ENCODE measurements at regions not wholly inside any gene's neighbourhood (a gene's known extent, or its start where the extent isn't known, plus 50 kb on each side); places are given as distances from the start of the nearest gene placed in this dataset.

- intact Hi-C loops (cut with micrococcal nuclease; ENCODE audit: unreplicated experiment) = no loop called here
- no peak overlapping the region for H3K4me3 ChIP-seq (ENCODE audit: low read depth in 2 of 2, low read length in 2 of 2)
- in situ Hi-C loops (cut with HindIII; ENCODE audit: low pct_unique_long_range_greater_than_20kb, low sequenced_read_pairs) = no loop called here
- BruUV-seq (replicated peaks) = no TSS peak
- DNase-seq (ENCODE audit: low read depth, low spot score) (no peak), ATAC-seq (no peak)
- no peaks in the 10 kb centered on the region for H3K9me3 ChIP-seq (ENCODE audit: control insufficient read depth, insufficient read depth, low read depth, low read length)
- TF ChIP-seq REST (IDR thresholded peaks at IDR 0.05; ENCODE audit: insufficient read depth in 1 of 2, low read depth in 2 of 2, low read length in 1 of 2) = no peak
- TF ChIP-seq POLR2AphosphoS5 (IDR thresholded peaks at IDR 0.05; ENCODE audit: low read depth, low read length) = no peak
- no peak for TF ChIP-seq CTCF (IDR thresholded peaks at IDR 0.05)
- no peak for TF ChIP-seq SIN3A (IDR thresholded peaks at IDR 0.05; ENCODE audit: borderline replicate concordance, insufficient read depth, low read depth, low read length)
- no peak for TF ChIP-seq TCF7L2 (IDR thresholded peaks at IDR 0.05; ENCODE audit: low read depth, low read length)
- H3K36me3 ChIP-seq (ENCODE audit: control insufficient read depth, insufficient read depth, low read length) = no peaks in the 10 kb centered on the region
- CTCF ChIA-PET = no interaction called here
- no peaks in the 10 kb centered on the region for H3K4me1 ChIP-seq (ENCODE audit: control insufficient read depth, insufficient read depth, low read length)
- H3K27me3 ChIP-seq (ENCODE audit: control insufficient read depth, insufficient read depth, low read length) = peaks cover 2% of the 10 kb centered on the region; the same call in 1 of the 2 replicates
- H3K27ac ChIP-seq (ENCODE audit: low read length) = no peak overlapping the region
- POLR2A ChIA-PET = no interaction called here
These were observed 136.9 kb downstream of the BARX1 start for GRCh38 chr9:93818237-93818636.

GRCh38 chr9:93815677-93816076 is 139.5 kb downstream of the BARX1 start:
- DNase-seq (ENCODE audit: low read depth, low spot score) (no peak), ATAC-seq (no peak)
- intact Hi-C loops (cut with micrococcal nuclease; ENCODE audit: unreplicated experiment) (no loop called here), in situ Hi-C loops (cut with HindIII; ENCODE audit: low pct_unique_long_range_greater_than_20kb, low sequenced_read_pairs) (no loop called here)
- ChIA-PET POLR2A (no interaction called here), CTCF (no interaction called here)
- Histone ChIP-seq H3K27me3 (ENCODE audit: control insufficient read depth, insufficient read depth, low read length) (peaks cover 2% of the 10 kb centered on the region; the same call in 1 of the 2 replicates), H3K36me3 (ENCODE audit: control insufficient read depth, insufficient read depth, low read length) (no peaks in the 10 kb centered on the region), H3K27ac (ENCODE audit: low read length) (no peak overlapping the region), H3K9me3 (ENCODE audit: control insufficient read depth, insufficient read depth, low read depth, low read length) (no peaks in the 10 kb centered on the region), H3K4me1 (ENCODE audit: control insufficient read depth, insufficient read depth, low read length) (no peaks in the 10 kb centered on the region), H3K4me3 (ENCODE audit: low read depth in 2 of 2, low read length in 2 of 2) (no peak overlapping the region)
- TF ChIP-seq POLR2AphosphoS5 (IDR thresholded peaks at IDR 0.05; ENCODE audit: low read depth, low read length) (no peak), TCF7L2 (IDR thresholded peaks at IDR 0.05; ENCODE audit: low read depth, low read length) (no peak), CTCF (IDR thresholded peaks at IDR 0.05) (no peak), SIN3A (IDR thresholded peaks at IDR 0.05; ENCODE audit: borderline replicate concordance, insufficient read depth, low read depth, low read length) (no peak), REST (IDR thresholded peaks at IDR 0.05; ENCODE audit: insufficient read depth in 1 of 2, low read depth in 2 of 2, low read length in 1 of 2) (no peak)
- BruUV-seq (replicated peaks) = no TSS peak

Measured in Panc1 (cell line).